GM18951 (cell line): ENCODE measurements at regions not wholly inside any gene's neighbourhood (a gene's known extent, or its start where the extent isn't known, plus 50 kb on each side); places are given as distances from the start of the nearest gene placed in this dataset.

ENCODE experiments used
- POLR2A ChIP-seq: IDR thresholded peaks from 4 replicates; pipeline ENCODE4 v1.6.1; 2011; ENCODE audit warnings: mild to moderate bottlenecking; ENCODE audit not compliant: insufficient read length, insufficient read depth; ENCODE audit errors: extremely low read depth
- in situ Hi-C: fragments of 300-500 bp; cut with MboI; formaldehyde crosslinking; loops from one replicate; pipeline ENCODE4 v1.12.0; 2022; ENCODE audit warnings: low sequenced_read_pairs, mixed read lengths, inconsistent platforms; ENCODE audit not compliant: unreplicated experiment

DNA sequence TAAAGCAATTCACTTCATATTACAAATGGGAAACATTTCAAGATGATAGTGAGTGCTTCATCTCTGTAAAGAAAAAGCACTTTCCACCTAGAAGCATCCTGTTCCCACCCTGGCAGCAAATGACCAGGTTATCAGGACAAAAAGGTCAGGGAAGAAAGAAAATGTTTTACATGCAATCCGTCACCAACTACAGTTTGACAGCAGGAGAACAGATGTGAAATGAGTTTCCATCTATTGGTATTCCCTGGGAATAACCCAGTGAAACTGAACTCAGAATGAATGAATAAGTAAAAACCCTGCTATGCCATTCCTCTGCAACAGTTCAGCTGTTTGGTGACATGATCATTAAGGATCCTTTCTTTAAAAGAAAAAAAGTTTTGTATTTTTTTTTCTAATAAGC is 67.6 kb downstream of the HTR1A start:
- no peak for TF ChIP-seq POLR2A
- in situ Hi-C loops, result no loop called here

DNA sequence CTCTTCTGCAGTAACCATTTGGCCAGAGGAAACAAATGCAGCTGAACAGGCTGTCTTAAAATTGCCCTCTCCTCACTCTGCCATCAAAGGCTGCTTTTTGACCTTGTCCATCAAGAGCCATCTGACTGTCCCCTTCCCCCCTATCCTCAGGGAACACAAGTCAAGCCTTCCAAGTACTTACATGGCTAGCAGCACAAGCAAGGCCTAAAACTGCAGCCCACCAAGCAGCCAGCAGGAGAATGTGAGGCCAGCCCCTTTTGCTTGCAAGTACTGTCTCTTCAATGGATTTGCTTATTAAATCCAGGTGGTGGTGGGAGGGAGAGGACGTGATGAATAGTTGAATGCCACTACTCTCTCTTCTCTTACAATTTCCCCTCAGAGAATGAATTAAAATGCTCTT is 83.5 kb downstream of the HTR1A start:
- in situ Hi-C loops, result no loop called here
- no peak for TF ChIP-seq POLR2A

DNA sequence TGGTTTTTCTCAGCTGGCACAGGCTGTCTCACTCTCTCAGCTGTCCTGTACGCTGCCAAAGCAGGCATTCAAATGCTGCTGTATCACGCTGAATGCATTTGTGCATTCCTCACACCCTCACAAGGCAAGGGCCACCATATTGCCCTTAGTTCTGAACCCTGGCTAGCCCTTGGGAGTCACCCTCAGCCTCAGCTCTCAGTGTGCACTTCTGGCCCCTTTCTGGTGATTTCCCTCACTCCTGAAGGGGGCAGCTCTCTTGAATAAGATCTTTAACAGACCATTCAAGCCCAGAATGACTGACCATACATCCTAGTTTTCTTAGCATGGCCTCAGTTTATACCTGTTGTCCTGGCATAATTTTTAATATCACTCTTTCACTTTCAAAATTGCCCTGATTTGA is 84.3 kb downstream of the HTR1A start:
- no peak for TF ChIP-seq POLR2A
- in situ Hi-C loops, result no loop called here

DNA sequence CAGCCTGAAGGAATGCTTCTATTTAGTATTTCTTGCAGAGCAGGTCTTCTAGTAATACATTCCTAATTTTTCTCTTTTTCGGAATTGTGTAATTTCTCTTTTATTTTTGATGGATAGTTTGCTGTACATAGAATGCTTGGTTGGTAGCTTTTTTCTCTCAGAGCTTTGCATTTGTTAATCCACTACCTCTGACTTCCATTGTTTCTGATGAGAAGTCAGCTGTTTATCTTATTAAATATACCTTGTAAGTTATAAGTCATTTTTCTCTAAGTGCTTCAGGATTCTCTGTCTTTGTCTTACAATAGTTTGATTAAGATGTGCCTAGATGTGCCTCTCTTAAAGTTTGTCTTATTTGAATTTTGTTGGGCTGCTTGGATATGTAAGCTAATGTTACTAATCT is 101.9 kb downstream of the HTR1A start:
- in situ Hi-C loops, result no loop called here
- TF ChIP-seq POLR2A, result no peak

DNA sequence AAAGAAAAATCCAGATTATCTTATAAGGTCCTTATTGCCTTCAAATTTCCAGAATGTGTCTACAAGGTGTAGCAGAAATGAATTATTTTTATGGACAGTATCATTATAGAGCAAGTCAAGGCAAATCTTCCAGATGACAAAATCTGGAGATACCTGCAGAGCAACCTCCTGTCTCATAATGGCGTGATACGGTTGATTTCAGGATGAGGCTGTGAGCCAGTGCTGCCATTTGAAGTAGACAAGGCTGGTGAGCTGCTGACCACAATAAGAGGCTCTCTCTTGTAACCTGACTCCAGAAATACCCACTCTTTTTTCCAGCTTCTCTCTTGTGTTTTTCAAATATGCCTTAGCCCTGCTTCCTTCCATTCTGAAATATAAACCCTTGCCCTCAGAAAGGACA is 108.2 kb downstream of the HTR1A start:
- no peak for TF ChIP-seq POLR2A
- in situ Hi-C loops, result no loop called here

DNA sequence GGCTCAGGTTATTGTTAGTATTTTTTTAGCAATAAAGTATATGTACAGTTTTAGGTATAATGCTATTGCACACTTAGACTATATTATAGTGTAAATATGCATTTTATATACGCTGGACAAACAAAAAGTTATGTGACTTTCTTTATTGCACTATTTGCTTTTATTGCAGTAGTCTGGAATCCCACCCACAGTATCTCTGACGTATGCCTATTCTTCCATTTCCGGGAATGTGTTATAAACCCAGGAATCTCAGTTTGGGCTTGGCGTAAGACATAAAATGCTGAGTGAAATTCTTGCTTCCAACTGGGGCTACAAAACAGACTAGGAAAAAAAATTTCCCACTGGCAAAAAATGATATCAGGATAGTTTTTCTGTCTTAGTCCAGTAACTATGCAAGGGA is 119.1 kb downstream of the HTR1A start:
- in situ Hi-C loops, result no loop called here
- no peak for TF ChIP-seq POLR2A

DNA sequence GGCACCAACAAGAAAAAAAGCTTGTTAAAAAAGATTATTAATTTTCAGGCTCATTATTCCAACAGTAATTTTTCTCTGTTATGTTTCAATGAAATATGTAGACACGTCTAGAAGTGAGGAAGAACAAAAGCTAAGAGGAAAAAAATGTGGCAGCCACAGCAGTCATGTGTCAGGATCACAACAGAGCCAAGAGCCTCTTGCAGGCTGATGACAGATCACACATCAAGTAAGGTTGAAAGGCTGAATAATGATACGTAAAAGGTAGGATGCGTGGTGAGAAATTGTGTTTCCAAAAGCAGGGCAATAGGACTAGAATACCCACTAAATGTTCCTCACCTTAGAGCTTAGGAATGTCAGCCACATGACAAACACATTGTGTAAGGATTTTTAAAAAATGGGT is 124.8 kb downstream of the HTR1A start:
- in situ Hi-C loops, result no loop called here

DNA sequence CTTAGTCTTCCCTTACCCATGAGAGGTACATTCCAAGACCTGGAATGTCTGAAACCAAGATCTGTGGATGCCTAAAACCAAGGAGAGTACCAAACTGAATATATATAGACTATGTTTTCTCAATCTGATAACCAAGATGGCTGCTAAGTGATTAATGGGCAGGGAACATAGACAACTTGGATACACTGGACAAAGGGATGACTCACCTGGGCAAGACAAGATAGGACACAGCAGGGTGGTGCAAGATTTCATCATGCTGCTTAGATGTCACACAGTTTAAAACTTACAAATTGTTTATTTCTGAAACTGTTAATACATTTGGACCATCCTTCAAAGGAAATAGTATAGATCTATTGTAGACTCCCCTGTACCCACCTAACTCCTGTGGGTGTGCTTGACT is 130.9 kb downstream of the HTR1A start:
- in situ Hi-C loops, result no loop called here
- no peak for TF ChIP-seq POLR2A

More for the DNA sequence above, 124.8 kb downstream of the HTR1A start:
- TF ChIP-seq POLR2A, result no peak

DNA sequence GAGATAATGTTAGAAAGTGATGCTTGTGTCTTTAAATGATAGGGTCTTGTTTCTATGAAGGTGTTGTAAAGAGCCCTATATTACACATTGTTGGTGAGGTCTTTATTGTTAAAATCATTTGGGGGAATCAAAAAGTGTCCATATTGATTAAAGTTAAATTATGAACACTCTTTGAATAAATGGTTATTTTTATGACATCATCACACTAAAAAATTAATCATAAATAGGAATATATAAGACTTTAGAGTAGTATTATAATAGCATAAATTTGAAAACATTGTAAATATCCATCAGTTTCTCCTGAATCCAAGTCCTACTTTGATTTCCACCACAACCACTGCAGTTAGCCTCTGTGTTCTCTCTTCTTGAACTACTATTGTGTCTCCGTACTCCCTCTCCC is 136.3 kb downstream of the HTR1A start:
- in situ Hi-C loops, result no loop called here
- TF ChIP-seq POLR2A, result no peak

DNA sequence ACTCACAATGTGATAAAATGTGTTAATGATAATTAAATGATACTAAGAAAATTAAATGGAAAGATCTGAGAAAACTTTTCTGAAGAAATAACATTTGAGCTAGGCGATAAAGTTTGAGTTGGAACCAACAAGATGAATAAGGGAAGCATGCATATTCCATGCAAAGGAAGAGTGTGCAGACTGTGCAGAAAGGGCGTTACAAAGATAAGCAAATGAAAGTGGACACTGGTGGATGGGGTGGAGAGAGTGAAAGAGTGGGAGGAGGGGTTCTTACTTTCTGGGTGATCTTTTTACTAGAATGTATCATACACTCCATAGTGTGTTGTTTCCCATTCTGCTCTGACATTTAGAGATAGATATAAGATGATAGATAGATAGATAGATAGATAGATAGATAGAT is 138.7 kb downstream of the HTR1A start:
- TF ChIP-seq POLR2A, result no peak
- in situ Hi-C loops, result no loop called here

DNA sequence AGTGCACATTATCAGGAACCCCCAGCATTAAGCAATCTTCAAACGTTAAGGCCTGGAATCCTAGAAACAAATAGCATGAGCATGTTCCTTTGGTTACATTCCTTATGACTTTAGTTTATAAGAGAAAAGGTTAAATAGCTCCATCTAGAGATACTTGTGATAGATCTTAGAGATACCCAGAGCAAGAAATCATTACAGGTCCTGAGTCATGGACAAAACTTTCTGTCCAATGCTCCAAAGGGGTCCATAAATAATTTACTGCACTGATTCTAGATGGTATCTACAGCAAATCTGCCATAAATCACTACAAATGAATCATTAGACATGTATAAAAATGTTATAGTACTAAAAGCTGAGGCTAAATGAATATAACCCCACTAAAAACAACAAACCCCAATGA is 139.6 kb downstream of the HTR1A start:
- in situ Hi-C loops, result no loop called here
- TF ChIP-seq POLR2A, result no peak

DNA sequence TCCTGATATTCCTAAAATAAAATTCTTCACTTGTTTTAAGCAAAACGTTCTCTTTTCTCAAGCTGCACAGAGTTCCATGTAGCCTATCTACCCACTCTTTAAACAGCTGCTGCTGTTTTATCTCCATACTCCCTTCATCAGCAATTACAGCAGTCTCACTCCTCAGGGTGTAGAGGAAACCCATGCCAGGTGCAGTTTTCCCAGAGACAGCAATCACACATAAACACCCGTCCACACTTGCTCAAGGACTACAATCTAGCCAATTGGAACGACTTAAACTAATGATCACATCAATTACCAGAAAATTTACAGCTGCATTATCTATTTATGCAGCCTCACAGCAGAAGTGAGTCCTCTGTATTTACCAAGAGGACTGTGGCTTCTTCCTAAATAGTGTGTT is 141.7 kb downstream of the HTR1A start:
- in situ Hi-C loops, result no loop called here
- TF ChIP-seq POLR2A, result no peak

DNA sequence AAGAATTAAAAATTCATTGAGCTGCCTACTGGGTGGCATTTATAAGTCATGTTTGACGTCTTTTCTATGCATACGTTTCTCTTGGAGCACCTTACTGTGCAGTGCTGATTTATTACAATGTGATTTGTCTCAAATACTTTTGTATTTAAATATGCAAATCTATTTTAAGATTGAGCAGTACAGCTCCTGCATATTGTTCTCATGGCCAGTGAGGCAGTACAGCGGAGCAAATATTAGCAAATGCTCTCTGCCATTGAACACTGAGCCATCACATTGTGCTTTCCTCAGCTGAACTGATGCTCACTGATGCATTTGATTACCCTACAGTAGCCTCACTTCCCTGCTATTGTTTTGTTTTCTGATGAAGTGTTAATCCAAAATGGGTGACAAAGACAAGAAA is 149.6 kb downstream of the HTR1A start:
- TF ChIP-seq POLR2A, result no peak
- in situ Hi-C loops, result no loop called here

DNA sequence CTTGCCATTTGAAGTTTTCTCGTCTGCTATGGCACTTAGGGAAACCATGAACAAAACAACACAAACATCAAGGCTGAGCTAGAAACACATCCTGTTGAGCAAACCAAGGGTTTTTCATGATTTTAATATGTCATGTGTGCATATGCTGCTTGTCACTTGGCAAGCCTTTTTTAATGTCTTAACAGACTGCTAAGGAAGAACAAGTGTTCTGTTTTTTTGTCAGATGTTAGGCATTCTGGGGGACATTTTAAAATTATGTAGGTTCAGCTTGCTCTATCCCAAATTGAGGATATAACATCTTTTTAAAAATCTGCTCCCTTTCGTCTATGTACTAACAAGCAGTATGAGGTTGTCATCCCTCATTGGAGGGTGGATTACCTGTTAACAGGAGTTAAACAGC is 150.3 kb downstream of the HTR1A start:
- no peak for TF ChIP-seq POLR2A
- in situ Hi-C loops, result no loop called here

DNA sequence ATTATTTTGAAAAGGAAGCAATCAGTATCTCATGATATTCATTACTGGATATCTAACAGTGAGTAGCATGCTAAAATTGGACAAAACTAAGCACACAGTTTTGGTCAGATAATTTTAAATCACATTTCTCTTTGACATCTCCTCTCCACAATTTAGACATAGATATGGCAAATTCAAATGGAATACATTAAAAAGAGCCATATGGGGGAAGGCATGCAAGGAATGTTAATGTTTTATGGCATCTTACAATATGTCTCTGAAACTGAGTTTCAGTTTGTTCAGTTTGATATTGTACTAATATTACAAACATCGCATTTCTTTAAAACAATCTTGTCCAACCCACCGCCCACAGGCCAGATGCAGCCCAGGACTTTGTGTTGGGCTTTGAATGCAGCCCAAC is 151.0 kb downstream of the HTR1A start:
- in situ Hi-C loops, result no loop called here
- TF ChIP-seq POLR2A, result no peak
